Muscle of leg (tissue), 3 donors: ENCODE measurements at regions not wholly inside any gene's neighbourhood (a gene's known extent, or its start where the extent isn't known, plus 50 kb on each side); places are given as distances from the start of the nearest gene placed in this dataset.

Source experiments
- DNase-seq: peaks from one replicate; pipeline ENCODE4 v3.0.0; 2013
- H3K27ac ChIP-seq: one replicate; pipeline ENCODE4 v1.5.1; 2013; ENCODE audit warnings: mild to moderate bottlenecking, low read length, control low read depth
- H3K27me3 ChIP-seq: one replicate; pipeline ENCODE4 v1.6.1; 2013; ENCODE audit warnings: low read length; ENCODE audit not compliant: control insufficient read depth, insufficient read depth
- H3K36me3 ChIP-seq: one replicate; pipeline ENCODE4 v1.6.1; 2013; ENCODE audit warnings: low read length; ENCODE audit not compliant: control insufficient read depth, insufficient read depth
- H3K4me1 ChIP-seq: one replicate; pipeline ENCODE4 v1.6.1; 2013; ENCODE audit warnings: low read length; ENCODE audit not compliant: control insufficient read depth, insufficient read depth
- H3K4me3 ChIP-seq: one replicate; pipeline ENCODE4 v1.5.1; 2013; ENCODE audit warnings: low read length, control low read depth
- H3K9me3 ChIP-seq: replicated peaks from 2 replicates; pipeline ENCODE4 v1.6.1; 2013; ENCODE audit warnings: low read depth, low read length; ENCODE audit not compliant: control insufficient read depth
- WGBS: methylation state at CpG from one replicate; pipeline ENCODE4 v1.1.5; 2013; ENCODE audit warnings: missing lambda C conversion rate; ENCODE audit not compliant: insufficient coverage; 5-methylcytosine and 5-hydroxymethylcytosine counted together

DNA sequence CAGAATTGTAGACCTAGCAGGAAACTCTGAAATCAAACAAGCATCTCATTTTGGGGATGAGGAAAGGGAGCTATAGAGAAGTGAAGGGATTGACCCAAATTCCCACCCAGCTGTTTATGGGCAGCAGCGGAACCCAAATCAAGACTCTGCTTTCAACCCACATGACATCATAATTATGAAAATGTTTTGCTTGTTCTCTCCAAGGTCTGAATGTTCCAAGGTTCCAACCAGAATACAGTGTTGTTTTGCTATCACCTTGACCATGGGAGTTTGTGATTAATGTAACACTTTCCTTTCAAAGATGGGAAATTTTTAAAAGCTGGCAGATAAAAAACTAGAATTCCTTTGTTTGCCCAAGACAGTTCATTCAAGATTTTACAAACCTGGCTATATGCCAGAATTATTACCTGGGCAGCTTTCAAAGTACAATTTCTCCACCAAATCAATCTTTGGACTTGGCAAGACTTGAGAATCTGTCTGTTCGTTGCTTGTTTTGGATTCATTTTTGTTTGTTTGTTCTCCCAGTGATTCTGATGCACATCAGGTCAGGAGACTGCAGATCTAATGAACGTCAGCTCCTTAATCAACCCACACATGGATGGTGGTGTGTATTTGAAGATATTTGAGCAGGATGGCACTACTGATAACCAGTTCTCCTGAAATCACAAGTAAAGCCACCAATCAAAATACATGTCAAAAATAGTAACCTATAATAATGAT is 322.7 kb downstream of the FOXO1 start:
- Histone ChIP-seq H3K36me3 (no peaks in the 10 kb centered on the region), H3K9me3 (no peaks in the 10 kb centered on the region), H3K4me1 (peaks cover 36% of the 10 kb centered on the region), H3K27me3 (no peaks in the 10 kb centered on the region), H3K4me3 (no peak overlapping the region), H3K27ac (no peak overlapping the region)
- no CpG with 5 or more reads among the region's 3 CpGs for WGBS
- no peak for DNase-seq

DNA sequence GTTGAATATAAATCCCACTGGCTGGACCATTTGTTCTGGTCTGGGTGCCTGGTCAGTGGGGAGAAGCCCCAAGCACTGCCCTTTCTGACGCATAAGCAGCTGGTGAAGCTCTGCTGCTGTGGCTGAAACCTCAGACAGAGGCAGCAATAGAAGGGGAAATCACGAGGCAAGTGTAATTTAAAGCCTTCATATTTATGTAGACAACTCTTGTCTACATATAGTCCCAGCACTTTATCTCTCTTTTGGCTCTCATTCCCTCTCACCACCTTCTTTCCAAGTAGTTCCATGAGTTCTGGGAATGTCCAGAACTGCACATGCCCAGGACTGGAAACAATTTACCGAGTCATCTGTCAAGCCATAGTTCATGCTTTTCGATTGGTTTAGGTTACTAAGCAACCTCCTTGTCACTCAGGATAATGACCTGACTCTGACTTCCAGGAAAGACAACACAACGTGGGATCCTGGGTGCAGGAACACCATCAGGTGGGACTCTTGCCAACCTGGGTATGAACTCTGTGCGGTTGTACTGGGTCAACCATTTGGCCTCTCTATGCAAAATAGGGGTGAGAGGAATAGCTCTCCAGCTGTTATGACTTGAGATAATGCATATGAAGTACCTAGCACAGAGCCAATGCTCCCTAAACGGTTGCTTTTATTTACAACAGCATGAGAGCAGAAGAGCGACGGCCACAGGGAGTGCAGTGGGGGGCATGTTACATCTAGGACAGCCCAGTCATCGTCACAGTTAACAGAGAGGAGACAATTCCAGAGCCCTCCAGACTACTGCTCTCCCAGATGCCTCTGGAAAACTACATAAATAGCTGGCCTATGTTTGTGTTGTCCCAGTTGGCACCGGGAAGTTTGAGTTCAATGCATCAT is 321.9 kb downstream of the FOXO1 start:
- no peaks in the 10 kb centered on the region for H3K27me3 ChIP-seq
- no peaks in the 10 kb centered on the region for H3K9me3 ChIP-seq
- peaks cover 36% of the 10 kb centered on the region for H3K4me1 ChIP-seq
- WGBS = 66% methylated on average over 10 of the region's 11 CpGs
- H3K27ac ChIP-seq = no peak overlapping the region
- peak; percentile 22 for DNase-seq
- H3K36me3 ChIP-seq = no peaks in the 10 kb centered on the region
- no peak overlapping the region for H3K4me3 ChIP-seq

DNA sequence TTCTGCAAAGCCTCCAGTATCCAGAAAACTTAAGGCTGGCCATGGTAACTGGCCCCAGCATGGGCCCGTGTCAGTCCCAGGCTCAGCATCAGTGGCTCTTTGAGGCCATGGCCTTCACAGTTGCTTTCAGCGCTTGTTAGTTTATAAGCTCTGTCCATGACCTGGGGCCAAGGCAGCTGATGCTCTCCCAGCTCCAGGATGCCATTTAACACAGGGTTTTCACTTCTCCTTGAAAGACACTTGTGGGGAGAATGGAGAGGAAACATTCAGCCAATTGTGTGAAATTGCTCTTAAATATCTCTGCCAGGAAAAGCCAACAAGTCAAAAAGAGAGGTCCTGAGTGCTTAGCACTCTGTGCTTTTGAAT is 321.3 kb downstream of the FOXO1 start:
- H3K27me3 ChIP-seq = no peaks in the 10 kb centered on the region
- 73% methylated on average over 1 of the region's 2 CpGs for whole genome bisulfite sequencing

DNA sequence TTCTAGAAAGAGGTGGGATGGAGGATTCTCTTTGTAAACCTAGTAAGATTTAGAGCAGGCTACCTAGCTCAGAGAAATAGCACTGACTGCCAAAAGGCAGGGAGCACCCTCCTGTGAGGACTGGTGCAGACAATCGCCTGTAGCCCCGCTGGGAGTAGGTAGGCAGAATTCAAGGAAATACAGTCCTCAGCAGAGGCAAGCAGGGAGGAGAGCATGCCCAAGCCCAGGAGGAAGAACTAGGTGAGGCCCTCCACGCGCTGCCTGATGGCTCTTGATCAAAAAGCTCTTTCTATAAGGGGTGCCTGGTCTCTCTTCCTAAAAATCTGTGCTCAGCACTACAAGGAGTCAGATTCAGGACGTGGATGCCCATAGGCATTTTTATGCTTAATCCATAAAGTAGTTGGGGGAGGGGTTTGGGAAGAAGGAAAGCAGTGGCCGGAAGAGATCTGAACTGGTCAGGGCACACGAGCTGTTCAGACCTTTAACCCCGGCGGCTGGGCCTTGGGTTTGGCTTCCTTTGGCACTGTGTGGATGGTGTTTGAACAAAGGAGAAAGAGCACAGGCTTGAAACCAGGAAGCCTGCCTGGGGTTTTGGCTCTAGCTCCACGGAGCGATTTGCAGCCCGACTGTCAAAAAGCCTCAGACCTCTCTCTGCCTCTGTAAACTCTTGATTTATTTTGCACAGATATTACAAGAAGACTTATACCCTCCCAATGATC is 320.6 kb downstream of the FOXO1 start:
- Histone ChIP-seq H3K27me3 (no peaks in the 10 kb centered on the region), H3K4me1 (peaks cover 39% of the 10 kb centered on the region), H3K4me3 (no peak overlapping the region), H3K27ac (no peak overlapping the region), H3K36me3 (no peaks in the 10 kb centered on the region), H3K9me3 (no peaks in the 10 kb centered on the region)
- no peak for DNase-seq
- 70% methylated on average over 9 of the region's 12 CpGs for WGBS

More for the DNA sequence above, 321.3 kb downstream of the FOXO1 start:
- H3K4me3 ChIP-seq = no peak overlapping the region
- H3K36me3 ChIP-seq = no peaks in the 10 kb centered on the region
- no peak overlapping the region for H3K27ac ChIP-seq
- DNase-seq = no peak
- no peaks in the 10 kb centered on the region for H3K9me3 ChIP-seq
- H3K4me1 ChIP-seq = peaks cover 39% of the 10 kb centered on the region

DNA sequence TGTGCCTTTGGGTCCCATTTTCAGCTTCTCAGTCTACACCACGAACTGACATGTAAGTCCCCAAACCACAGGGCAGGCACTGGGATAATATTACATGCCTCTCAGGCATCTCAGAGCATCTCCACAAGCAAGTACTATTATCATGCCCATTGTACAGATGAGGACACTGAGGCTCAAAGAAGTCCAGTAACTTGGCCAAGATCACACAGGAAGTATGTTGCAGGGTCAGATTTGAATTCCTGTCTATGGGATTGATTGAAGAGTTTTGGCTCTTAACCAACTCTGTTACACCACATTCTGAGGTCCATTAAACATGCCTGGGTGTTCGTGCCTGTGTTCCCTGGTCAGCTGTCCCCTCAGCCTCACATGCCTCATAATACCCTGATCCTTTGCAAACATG is 319.8 kb downstream of the FOXO1 start:
- Histone ChIP-seq H3K36me3 (no peaks in the 10 kb centered on the region), H3K27ac (no peak overlapping the region), H3K9me3 (no peaks in the 10 kb centered on the region), H3K4me3 (no peak overlapping the region), H3K27me3 (no peaks in the 10 kb centered on the region), H3K4me1 (peaks cover 43% of the 10 kb centered on the region)
- DNase-seq = no peak
- WGBS = 91% methylated on average over 1 of the region's 2 CpGs

DNA sequence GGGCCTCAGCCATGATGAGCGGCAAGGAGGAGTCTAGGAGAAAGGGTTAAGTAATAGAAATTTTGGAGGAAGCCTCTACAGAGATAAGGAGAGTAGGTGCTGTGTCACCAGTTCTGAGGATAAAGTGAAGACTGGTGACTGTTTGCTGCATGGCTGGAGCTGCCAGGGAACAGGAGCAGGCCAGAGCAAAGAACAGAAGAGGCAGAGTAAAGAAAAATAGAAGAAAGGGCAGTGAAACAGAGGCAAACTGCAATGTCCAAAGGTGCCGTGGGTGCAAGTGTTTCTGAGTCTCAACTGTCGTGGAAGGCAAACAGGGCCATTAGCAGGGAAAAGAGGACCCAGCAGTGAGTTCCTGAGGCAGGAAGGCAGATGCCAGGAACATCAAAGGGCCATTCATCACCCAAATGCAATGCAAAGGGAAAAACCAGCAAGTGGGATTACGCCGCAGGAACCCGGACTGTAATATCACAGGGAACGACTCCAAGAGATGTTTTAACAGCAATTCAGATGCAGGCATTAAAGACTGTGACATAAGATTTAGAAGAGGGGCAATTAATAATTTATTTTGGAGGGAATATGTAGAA is 318.3 kb downstream of the FOXO1 start:
- Histone ChIP-seq H3K27ac (no peak overlapping the region), H3K9me3 (no peaks in the 10 kb centered on the region), H3K36me3 (no peaks in the 10 kb centered on the region), H3K4me1 (peaks cover 50% of the 10 kb centered on the region), H3K4me3 (no peak overlapping the region), H3K27me3 (no peaks in the 10 kb centered on the region)
- WGBS = 56% methylated on average over 7 of the region's 7 CpGs
- DNase-seq = no peak

DNA sequence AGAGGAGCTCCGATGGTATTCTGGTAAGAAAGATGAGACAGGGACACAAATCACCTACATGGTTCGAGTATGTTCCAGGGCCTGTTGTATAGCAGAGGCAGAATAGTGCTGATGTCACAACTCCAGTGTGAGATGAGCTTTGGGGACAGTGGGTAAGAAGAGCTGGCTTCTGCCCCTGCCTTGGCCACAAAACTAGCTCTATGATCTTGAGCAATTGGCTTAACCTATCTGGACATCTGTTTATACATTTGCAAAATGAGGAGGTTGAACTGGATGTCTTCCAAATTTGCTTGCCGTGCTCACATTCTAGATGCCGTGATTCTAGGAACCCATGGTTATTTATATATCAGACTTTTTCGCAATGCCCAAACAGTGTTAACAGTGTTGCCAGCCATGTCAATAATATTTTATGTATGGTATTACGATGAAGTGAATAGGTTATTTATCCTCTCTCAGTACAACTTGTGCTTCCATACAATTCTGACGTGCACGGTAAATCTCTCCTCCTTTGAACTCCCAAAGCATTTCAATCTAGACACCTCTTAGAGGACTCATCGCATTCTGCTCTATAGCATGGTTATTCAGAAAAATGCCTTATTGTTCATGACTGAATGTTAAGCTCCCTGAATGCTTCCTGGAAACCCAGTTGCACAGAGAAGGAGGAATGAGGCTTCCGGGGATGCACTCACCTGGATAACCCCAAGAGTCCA is 316.0 kb downstream of the FOXO1 start:
- Histone ChIP-seq H3K4me3 (no peak overlapping the region), H3K27me3 (no peaks in the 10 kb centered on the region), H3K36me3 (no peaks in the 10 kb centered on the region), H3K27ac (no peak overlapping the region), H3K4me1 (peaks cover 36% of the 10 kb centered on the region), H3K9me3 (no peaks in the 10 kb centered on the region)
- DNase-seq = peak; percentile 24
- 67% methylated on average over 4 of the region's 10 CpGs for WGBS

DNA sequence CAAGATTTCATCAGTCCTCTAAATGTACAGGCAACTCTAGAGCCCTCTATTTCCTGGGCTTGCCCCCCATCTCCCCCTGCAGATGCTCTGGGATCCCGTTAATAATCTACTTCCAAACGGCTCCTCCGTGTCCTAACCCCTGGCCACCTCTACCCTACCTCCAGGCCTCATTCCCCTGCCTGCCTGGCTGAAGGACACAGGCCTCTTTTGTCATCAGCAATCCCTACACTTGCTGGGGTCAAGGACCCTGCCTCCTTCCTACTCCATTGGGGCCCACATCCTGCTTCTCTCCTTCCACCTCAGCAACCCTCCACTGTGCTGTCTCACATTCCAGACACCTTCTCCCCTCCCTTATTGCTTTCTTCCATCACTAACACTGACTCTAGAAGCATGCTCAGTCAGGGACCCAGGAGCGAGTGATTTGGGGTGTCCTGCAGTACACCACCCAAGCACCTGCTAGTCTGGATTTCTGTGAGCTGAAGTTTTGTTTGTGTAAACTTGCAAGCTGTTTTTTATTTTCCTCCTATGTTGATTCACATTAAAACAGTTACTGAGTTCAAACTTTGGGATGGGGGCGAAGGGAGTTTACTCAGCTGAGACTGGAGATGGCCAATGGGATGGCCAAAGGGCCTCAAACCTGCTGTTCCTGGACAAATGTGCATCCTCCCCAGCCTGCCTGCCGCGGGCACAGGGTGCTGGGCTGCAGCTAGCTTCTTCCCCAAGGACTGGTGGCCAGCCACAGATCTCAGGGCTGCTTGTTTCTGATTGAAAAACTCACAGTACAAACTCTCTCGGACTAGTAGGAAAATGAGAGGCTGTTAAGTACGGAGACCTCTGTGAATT is 314.7 kb downstream of the FOXO1 start:
- Histone ChIP-seq H3K27me3 (no peaks in the 10 kb centered on the region), H3K36me3 (no peaks in the 10 kb centered on the region), H3K9me3 (no peaks in the 10 kb centered on the region), H3K27ac (no peak overlapping the region), H3K4me3 (no peak overlapping the region), H3K4me1 (peaks cover 30% of the 10 kb centered on the region)
- WGBS = 76% methylated on average over 5 of the region's 9 CpGs
- no peak for DNase-seq

DNA sequence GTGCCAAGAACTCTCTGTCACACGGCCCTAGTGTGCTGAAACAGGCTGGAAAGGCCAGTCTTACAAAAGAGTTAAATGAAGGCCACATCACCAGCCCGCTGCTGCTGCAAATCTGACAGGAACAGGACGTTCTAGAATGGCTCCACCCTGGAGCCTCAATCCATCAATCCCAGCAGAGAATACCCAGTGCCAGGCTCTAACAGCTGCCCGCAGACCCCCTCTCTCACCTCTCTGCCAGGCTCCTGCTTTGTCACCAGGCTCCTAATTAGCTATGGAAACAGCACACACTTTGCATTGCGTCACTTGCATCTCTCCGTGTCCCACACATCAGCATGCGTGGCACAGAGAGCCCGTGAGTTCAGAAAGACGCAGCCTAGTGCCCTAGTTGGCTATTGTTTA is 314.1 kb downstream of the FOXO1 start:
- DNase-seq = peak; percentile 56
- peaks cover 30% of the 10 kb centered on the region for H3K4me1 ChIP-seq
- H3K9me3 ChIP-seq = no peaks in the 10 kb centered on the region
- no peak overlapping the region for H3K4me3 ChIP-seq
- H3K27ac ChIP-seq = no peak overlapping the region
- 66% methylated on average over 9 of the region's 9 CpGs for WGBS
- H3K27me3 ChIP-seq = no peaks in the 10 kb centered on the region
- no peaks in the 10 kb centered on the region for H3K36me3 ChIP-seq
